ENCODE measurements at regions not wholly inside any gene's neighbourhood (a gene's known extent, or its start where the extent isn't known, plus 50 kb on each side); places are given as distances from the start of the nearest gene placed in this dataset.
A peak's percentile ranks its signal among the peaks of the same experiment; 100 is the strongest.
"Not testable (repeated sequence)": the region's sequence is repeated elsewhere in the genome, so short reads cannot be mapped to it uniquely, and the experiment has no call there.

- no peak for DNase-seq (ENCODE audit: low spot score)
Observed at GRCh38 chr3:106317141-106318055, 448.6 kb upstream of the CBLB start.

GRCh38 chr3:106321438-106321837 lies 452.6 kb upstream of the CBLB start:
- DNase-seq (ENCODE audit: low spot score) = not testable (repeated sequence)

DNA sequence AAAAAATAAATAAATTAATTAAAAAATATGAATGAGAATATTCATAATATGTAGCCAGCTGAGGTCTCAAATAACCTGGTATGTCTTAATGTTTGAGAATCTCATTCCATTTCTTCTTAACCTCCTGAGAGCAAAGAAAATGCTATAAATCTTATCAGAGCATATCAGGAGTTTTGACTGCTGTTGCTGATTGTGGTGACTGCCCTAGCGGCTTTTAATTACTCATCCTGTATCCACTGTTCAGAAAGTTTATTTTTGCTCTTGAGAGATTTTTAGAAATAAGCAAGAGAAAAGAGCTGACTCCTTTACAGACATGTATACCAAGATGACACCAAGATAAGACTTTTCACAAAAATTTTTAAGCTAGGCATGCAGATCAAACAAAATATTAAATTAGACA lies 454.8 kb upstream of the CBLB start:
- DNase-seq (ENCODE audit: low spot score) = no peak

- peak; percentile 26 for DNase-seq (ENCODE audit: low spot score)
Observed at GRCh38 chr3:106326941-106327695, 458.3 kb upstream of the CBLB start.

DNA sequence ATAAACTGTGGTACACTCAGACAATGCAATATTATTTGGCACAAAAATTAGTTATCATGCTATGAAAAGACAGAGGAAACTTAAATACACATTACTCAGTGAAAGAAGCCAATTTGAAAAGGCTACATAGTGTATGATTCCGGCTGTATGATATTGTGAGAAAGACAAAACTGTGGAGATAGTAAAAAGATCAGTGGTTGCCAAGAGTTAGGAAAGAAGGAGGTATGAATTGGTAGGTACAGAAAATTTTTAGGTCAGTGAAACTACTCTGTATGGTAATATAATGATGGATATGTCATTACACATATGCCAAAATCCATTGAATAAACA lies 458.8 kb upstream of the CBLB start:
- no peak for DNase-seq (ENCODE audit: low spot score)

DNA sequence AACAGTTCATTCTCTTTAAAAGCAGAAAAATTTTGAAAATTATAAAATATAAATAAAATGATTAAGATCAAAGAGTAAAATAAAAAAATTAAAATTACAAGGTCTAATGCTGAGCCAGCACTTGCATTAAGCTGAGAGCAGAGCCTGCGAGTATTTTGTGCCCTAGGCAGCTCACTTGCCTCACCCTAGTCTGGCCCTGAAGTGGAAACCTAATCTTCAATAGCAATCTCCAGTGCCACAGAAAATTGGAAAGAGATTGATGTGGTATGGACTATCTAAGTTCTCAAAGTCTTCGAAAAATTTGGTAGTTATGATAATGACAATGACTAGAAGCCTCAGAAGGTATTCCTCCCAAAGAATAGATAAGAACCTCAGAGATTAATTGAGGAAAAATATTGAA lies 459.4 kb upstream of the CBLB start:
- no peak for DNase-seq (ENCODE audit: low spot score)

- no peak for DNase-seq (ENCODE audit: low spot score)
Observed at GRCh38 chr3:106329521-106329920, 460.7 kb upstream of the CBLB start.

DNA sequence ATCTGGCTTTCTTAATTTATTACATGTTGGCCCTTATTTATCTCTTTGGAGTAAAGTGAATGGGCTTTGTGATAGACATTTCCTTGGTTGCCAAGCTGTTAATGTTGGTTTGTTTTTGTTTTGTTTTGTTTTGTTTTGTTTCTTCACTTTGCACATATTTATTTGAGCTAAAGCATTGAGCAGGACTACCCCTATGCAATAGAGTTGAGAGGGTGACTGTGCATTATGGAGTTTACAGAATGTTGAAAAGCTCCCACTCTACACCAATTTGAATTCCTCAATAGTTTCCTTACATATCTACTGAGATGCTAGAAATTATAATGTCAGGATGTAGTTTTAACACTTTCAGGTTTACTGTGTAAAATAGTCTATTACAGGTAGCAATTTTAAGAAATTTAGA lies 462.8 kb upstream of the CBLB start:
- DNase-seq (ENCODE audit: low spot score) = no peak

DNA sequence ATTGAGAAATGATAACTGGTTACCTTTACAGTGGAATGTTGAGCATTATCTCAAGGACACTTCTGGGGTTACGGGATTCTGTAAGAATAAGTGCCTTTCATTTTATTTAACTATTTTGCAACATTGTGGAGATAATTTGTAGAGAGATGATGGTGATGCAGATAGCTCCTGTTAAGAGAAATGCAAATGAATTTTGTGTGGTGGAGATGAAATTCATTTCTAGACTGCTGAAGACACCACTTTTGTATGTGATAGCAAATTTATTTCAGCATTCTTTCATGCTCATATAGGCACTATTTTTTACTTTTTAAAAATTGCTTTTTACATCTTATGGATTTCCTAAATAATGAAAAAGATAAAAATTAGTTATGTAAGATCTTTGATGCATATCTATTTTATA lies 463.3 kb upstream of the CBLB start:
- no peak for DNase-seq (ENCODE audit: low spot score)

- DNase-seq (ENCODE audit: low spot score) = peak; percentile 89
Observed at GRCh38 chr3:106332884-106333283, 464.1 kb upstream of the CBLB start.

DNA sequence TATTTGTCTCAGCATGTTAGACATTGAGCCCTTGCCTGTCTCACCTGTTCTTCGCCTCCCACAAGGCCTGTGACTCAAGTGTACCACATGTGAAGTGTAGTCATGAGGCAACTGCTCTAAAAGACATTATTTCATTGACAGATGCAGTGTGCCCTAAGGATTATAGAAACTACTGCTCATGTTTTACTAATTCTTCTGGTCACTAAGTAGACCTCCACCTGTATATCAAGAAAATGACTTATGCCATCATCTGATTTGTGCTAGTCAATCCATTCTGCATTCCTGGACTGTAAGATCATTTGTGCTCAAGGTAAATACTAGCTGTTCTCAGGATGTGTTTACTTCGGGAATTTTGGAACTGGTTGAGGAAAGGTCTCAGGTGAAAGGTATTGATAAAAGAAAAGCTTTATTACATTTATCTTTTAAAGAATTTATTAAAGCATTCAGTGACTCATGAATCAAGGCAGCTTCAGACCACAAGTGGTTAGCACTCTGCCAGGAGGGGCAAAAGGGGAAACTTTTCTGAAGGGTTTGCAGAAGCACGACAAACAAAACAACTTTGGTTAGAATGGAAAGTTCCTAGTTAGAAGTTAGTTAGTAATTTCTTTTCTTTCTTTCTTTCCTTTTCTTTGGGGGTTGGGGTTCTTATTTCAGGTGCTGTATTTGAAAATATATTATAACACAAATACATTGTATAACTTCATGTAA lies 465.3 kb upstream of the CBLB start:
- no peak for DNase-seq (ENCODE audit: low spot score)

- DNase-seq (ENCODE audit: low spot score) = no peak
Observed at GRCh38 chr3:106336619-106337018, 467.8 kb upstream of the CBLB start.

DNA sequence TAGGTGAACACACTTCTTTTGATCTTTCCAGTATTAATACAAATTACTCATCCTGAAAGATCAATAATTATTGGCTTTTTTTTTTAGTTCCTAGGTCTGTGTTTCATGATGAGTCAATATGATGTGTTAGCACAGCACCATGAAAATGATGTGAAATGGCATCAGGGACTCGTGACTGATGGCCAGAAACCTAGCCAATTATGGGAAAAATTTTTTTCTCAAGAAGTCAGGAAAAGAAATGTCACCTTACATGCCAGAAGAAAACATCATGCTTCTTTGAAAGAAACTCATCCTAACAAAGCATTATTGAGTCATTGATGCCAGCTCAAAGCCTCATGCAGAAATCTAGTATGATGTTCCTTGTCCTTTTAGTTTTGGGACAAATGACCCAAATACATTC lies 468.3 kb upstream of the CBLB start:
- peak; percentile 63 for DNase-seq (ENCODE audit: low spot score)

GRCh38 chr3:106338582-106339214 lies 469.9 kb upstream of the CBLB start:
- DNase-seq (ENCODE audit: low spot score) = no peak

GRCh38 chr3:106339551-106339950 lies 470.7 kb upstream of the CBLB start:
- DNase-seq (ENCODE audit: low spot score) = no peak

DNA sequence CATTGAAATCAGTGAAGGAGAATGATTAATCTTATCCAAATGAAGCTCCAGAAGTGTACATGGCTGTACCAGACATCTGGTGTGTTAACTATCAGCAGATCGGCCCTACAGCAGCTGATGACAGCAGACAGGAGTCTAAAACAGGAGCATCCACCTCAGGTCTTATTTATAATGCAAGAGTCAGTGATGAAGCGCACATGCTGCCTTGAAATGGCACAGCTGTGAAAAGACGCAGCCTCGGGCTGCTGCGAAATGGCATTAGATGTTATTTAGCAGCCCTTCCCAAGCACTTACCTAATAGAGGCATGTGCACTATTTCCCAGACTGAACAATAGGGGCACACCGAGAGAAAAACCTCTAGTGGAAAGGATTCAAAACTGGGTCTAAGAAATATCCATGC lies 472.3 kb upstream of the CBLB start:
- no peak for DNase-seq (ENCODE audit: low spot score)

- no peak for DNase-seq (ENCODE audit: low spot score)
Observed at GRCh38 chr3:106341586-106342162, 472.9 kb upstream of the CBLB start.

DNA sequence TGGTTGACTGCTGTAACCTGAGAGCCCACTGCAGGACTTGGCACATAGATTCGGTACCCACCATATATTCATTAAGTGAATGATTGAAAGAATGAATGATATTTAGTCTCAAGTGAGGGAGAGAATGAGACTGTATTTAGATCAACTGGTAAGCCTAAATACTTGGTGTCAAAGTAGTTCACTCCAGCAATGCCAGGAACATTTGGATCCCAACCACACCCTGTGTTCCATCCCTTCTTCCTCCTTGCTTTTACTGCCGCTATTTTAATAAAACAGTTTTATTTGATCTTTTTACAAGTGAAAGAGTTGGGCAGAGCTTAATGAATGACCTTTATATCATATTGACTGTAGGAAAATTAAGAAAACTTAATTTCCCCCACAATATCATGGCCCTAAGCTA lies 473.6 kb upstream of the CBLB start:
- no peak for DNase-seq (ENCODE audit: low spot score)

DNA sequence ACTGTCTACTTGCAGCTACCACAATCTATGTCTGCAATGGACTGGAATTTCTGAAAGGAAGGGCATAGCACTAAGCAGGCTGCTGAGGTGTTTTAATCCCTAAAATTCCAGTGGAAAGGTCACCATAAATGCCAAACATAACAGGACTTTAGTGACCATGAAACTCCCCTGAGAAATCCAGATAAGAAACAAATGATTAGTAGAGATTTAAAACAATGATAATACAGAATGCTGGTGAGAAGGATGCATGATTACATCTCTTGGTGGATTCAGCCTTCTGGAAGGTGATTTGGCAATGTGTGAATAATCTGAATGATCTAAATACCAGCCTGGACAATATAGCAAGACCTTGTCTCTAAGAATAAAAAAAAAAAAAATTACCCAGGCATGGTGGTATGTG lies 475.0 kb upstream of the CBLB start:
- DNase-seq (ENCODE audit: low spot score) = no peak

DNA sequence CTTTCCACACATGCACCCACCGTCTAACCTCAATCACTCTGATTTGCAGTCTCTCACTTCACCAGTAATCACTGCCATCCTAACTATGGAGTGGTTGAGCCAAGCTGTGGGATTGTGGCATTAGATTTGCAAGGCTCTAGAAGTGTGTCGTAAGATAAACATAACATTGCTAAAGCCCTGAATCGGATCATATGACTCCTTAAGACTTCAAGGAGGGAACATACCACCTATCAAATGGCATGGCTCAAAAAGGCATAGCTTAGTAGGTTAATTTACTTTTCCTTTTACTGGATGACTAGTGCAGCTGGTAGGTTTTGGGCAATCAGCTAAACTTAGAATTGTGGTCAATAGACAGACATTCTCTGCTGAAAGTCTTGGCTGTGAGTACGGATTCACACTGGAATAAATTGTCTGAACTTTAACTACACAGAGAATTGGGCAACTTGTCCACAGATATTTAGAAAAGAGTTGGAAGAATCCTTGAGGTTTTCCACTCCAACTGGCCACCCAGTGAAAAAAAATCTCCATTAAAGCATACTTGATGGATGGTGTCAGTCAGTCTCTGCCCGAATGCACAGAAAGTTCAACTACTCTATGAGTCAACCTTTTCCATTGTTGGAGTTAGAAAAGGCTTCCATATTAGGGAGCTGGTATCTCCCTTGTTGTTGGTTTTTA lies 476.7 kb upstream of the CBLB start:
- DNase-seq (ENCODE audit: low spot score) = peak; percentile 42

GRCh38 chr3:106347350-106347749 lies 478.5 kb upstream of the CBLB start:
- no peak for DNase-seq (ENCODE audit: low spot score)
